GM23248 (cell line): ENCODE measurements at regions not wholly inside any gene's neighbourhood (a gene's known extent, or its start where the extent isn't known, plus 50 kb on each side); places are given as distances from the start of the nearest gene placed in this dataset.

Experiments used
- DNase-seq: peaks from one replicate; pipeline ENCODE4 v3.0.0-alpha.2; 2015
- H2AFZ ChIP-seq: fragments of 200-600 bp; sonication (generic); 2 replicates; pipeline ENCODE4 v1.6.1; 2016; ENCODE audit warnings: antibody characterized with exemption
- H3F3A ChIP-seq: fragments of 200-600 bp; sonication (generic); 2 replicates; pipeline ENCODE4 v1.6.1; 2016; ENCODE audit warnings: mild to moderate bottlenecking, antibody characterized with exemption, mixed run types; ENCODE audit not compliant: insufficient read depth
- H3K27ac ChIP-seq: fragments of 200-600 bp; sonication (generic); 2 replicates; pipeline ENCODE4 v1.5.1; 2016; ENCODE audit warnings: mild to moderate bottlenecking
- H3K27me3 ChIP-seq: fragments of 200-600 bp; sonication (generic); replicated peaks from 2 replicates; pipeline ENCODE4 v1.6.1; 2016; ENCODE audit warnings: mild to moderate bottlenecking; ENCODE audit not compliant: insufficient read depth
- H3K36me3 ChIP-seq: fragments of 200-600 bp; sonication (generic); 2 replicates; pipeline ENCODE4 v1.6.1; 2016; ENCODE audit warnings: low read depth, mild to moderate bottlenecking
- H3K4me1 ChIP-seq: fragments of 200-600 bp; sonication (generic); 2 replicates; pipeline ENCODE4 v1.6.1; 2016; ENCODE audit warnings: mild to moderate bottlenecking; ENCODE audit not compliant: insufficient read depth
- H3K4me2 ChIP-seq: fragments of 200-600 bp; sonication (generic); one replicate; pipeline ENCODE4 v1.6.1; 2016; ENCODE audit warnings: mild to moderate bottlenecking; ENCODE audit not compliant: unreplicated experiment
- H3K4me3 ChIP-seq: fragments of 200-600 bp; sonication (generic); 2 replicates; pipeline ENCODE4 v1.5.1; 2016; ENCODE audit warnings: mild to moderate bottlenecking
- H3K79me2 ChIP-seq: fragments of 200-600 bp; sonication (generic); 2 replicates; pipeline ENCODE4 v1.6.1; 2016; ENCODE audit warnings: mild to moderate bottlenecking; ENCODE audit not compliant: insufficient read depth
- H3K9ac ChIP-seq: fragments of 200-600 bp; sonication (generic); 2 replicates; pipeline ENCODE4 v1.6.1; 2016; ENCODE audit warnings: mild to moderate bottlenecking
- H3K9me2 ChIP-seq: fragments of 200-600 bp; sonication (generic); 2 replicates; pipeline ENCODE4 v1.6.1; 2016; ENCODE audit warnings: mixed run types, mild to moderate bottlenecking, moderate library complexity; ENCODE audit not compliant: insufficient read depth
- H3K9me3 ChIP-seq: fragments of 200-600 bp; sonication (generic); one replicate; pipeline ENCODE4 v1.6.1; 2017; ENCODE audit warnings: low read depth
- H4K20me1 ChIP-seq: fragments of 200-600 bp; sonication (generic); 2 replicates; pipeline ENCODE4 v1.6.0; 2016; ENCODE audit not compliant: insufficient read depth
- EZH2 ChIP-seq: fragments of 200-600 bp; sonication (generic); IDR thresholded peaks from 2 replicates; pipeline ENCODE4 v1.6.1; 2018; ENCODE audit warnings: antibody characterized with exemption, mild to moderate bottlenecking; ENCODE audit not compliant: insufficient read depth, poor library complexity, severe bottlenecking
- EZH2phosphoT487 ChIP-seq: fragments of 200-600 bp; sonication (generic); IDR thresholded peaks from 2 replicates; pipeline ENCODE4 v1.6.1; 2018; ENCODE audit warnings: antibody characterized with exemption, moderate library complexity, mild to moderate bottlenecking, low read depth; ENCODE audit not compliant: insufficient read depth
- WGBS, 2 experiments: methylation state at CpG; one replicate each; pipeline ENCODE4 v1.1.6; 2015 to 2017; ENCODE audit warnings: low lambda C conversion rate in 2 of 2, low coverage in 1 of 2; ENCODE audit errors: missing lambda C conversion rate in 2 of 2; 5-methylcytosine and 5-hydroxymethylcytosine counted together
- in situ Hi-C: fragments of 300-500 bp; cut with MboI; formaldehyde crosslinking; loops from 2 replicates; pipeline ENCODE4 v1.15.0; 2020

DNA sequence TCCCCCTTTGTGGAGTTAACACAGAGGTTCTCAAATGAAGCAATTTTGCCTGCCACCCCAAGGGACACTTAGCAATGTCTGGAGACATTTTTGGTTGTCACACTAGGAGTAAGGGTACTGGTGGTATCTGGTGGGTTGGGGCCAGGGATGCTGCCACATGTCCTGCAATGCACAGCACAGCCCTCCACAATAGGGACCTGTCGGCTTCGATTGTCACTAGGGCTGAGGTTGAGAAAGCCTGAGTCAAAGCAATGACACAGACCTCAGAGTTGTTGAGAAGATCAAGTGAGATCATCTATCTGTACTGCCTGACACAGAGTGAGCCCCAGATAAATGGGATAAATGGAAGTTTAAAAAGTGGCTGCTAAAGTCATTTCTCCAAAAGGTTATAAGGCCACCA is 249.2 kb upstream of the KLF4 start:
- peak; percentile 88 for DNase-seq
- Histone ChIP-seq H3K79me2 (no peaks in the 10 kb centered on the region), H4K20me1 (no peaks in the 10 kb centered on the region), H2AFZ (peak overlapping the region; percentile 14), H3K4me1 (peaks cover 61% of the 10 kb centered on the region), H3F3A (peaks cover 40% of the 10 kb centered on the region; the same call in 1 of the 2 replicates), H3K4me2 (peak overlapping the region; percentile 58), H3K27me3 (no peaks in the 10 kb centered on the region), H3K36me3 (no peaks in the 10 kb centered on the region), H3K27ac (peak overlapping the region; percentile 99), H3K9me2 (no peaks in the 10 kb centered on the region), H3K4me3 (peak overlapping the region; percentile 13; the same call in 1 of the 2 replicates), H3K9ac (peak overlapping the region; percentile 83), H3K9me3 (no peaks in the 10 kb centered on the region)
- in situ Hi-C loops, result loop anchor here (25.0 kb wide), 1 partner anchor 251 kb away; the partner anchor contains the start of gene KLF4
- no peak for TF ChIP-seq EZH2phosphoT487
- no peak for TF ChIP-seq EZH2
- 0% methylated on average over 2 of the region's 2 CpGs for WGBS, 2 experiments

GRCh38 chr9:107737987-107738743 is 248.6 kb upstream of the KLF4 start:
- 3 to 4% methylated on average over 17 of the region's 17 CpGs for WGBS, 2 experiments
- Histone ChIP-seq H3K4me2 (peak overlapping the region; percentile 58), H3K9ac (peak overlapping the region; percentile 83), H3K4me3 (peak overlapping the region; percentile 13), H2AFZ (peak overlapping the region; percentile 14), H3K27me3 (no peaks in the 10 kb centered on the region), H3K9me2 (no peaks in the 10 kb centered on the region), H3K4me1 (peaks cover 67% of the 10 kb centered on the region), H3K36me3 (no peaks in the 10 kb centered on the region), H3K9me3 (no peaks in the 10 kb centered on the region), H3K79me2 (no peaks in the 10 kb centered on the region), H3F3A (peaks cover 46% of the 10 kb centered on the region), H4K20me1 (no peaks in the 10 kb centered on the region), H3K27ac (peak overlapping the region; percentile 99)
- no peak for TF ChIP-seq EZH2phosphoT487
- TF ChIP-seq EZH2, result no peak
- peak; percentile 97 for DNase-seq
- in situ Hi-C loops, result loop anchor here (25.0 kb wide), 1 partner anchor 251 kb away; the partner anchor contains the start of gene KLF4

DNA sequence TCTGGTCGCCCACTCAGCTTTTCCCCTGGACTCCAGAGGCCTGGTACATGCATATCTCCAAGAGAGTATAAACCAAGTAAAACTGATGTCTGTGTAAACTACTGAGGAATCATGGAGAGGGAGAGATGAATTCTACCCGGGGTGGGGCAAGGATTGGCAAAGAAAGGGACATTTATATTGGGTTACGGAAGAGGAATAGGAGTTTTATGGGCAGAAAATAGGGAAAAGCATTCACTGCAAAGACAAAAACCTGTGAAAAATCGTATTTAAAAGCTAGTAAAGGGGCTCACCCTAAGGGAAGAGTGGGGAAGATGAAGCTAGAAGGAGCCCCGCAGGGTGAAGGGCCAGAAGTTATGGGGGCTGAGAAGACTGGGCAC is 248.0 kb upstream of the KLF4 start:
- TF ChIP-seq EZH2phosphoT487, result no peak
- TF ChIP-seq EZH2, result no peak
- Histone ChIP-seq H3K36me3 (no peaks in the 10 kb centered on the region), H3F3A (peaks cover 51% of the 10 kb centered on the region), H3K79me2 (no peaks in the 10 kb centered on the region), H4K20me1 (no peaks in the 10 kb centered on the region), H3K27me3 (no peaks in the 10 kb centered on the region), H3K27ac (peak overlapping the region; percentile 99), H3K9ac (peak overlapping the region; percentile 83), H3K4me3 (peak overlapping the region; percentile 3), H3K4me1 (peaks cover 73% of the 10 kb centered on the region), H2AFZ (peak overlapping the region; percentile 14; the same call in 1 of the 2 replicates), H3K9me2 (no peaks in the 10 kb centered on the region), H3K9me3 (no peaks in the 10 kb centered on the region), H3K4me2 (peak overlapping the region; percentile 58)
- 56% methylated on average over 5 of the region's 5 CpGs for WGBS, 2 experiments
- no peak for DNase-seq
- in situ Hi-C loops, result loop anchor here (25.0 kb wide), 1 partner anchor 250 kb away; the partner anchor contains the start of gene KLF4

GRCh38 chr9:107735821-107736220 is 246.3 kb upstream of the KLF4 start:
- no peak overlapping the region for H3K27ac ChIP-seq
- peak overlapping the region; percentile 24 for H3K4me2 ChIP-seq
- H2AFZ ChIP-seq, result no peak overlapping the region
- H3K36me3 ChIP-seq, result no peaks in the 10 kb centered on the region
- TF ChIP-seq EZH2 (no peak), EZH2phosphoT487 (no peak)
- no peak overlapping the region for H3K9ac ChIP-seq
- WGBS, 2 experiments, result 94 to 100% methylated on average over 1 of the region's 1 CpG
- no peak overlapping the region for H3K4me3 ChIP-seq
- peaks cover 78% of the 10 kb centered on the region for H3K4me1 ChIP-seq
- H3K9me3 ChIP-seq, result no peaks in the 10 kb centered on the region
- H3K27me3 ChIP-seq, result no peaks in the 10 kb centered on the region
- H3K79me2 ChIP-seq, result no peaks in the 10 kb centered on the region
- no peaks in the 10 kb centered on the region for H4K20me1 ChIP-seq
- DNase-seq, result no peak
- H3K9me2 ChIP-seq, result no peaks in the 10 kb centered on the region
- H3F3A ChIP-seq, result peaks cover 56% of the 10 kb centered on the region
- in situ Hi-C loops, result loop anchor here (25.0 kb wide), 1 partner anchor 249 kb away; the partner anchor contains the start of gene KLF4
